PC-9 (cell line): ENCODE measurements at regions not wholly inside any gene's neighbourhood (a gene's known extent, or its start where the extent isn't known, plus 50 kb on each side); places are given as distances from the start of the nearest gene placed in this dataset.

Experiments used
- BruUV-seq: library from RNA; stranded (reverse); fragments of 400-500 nt; replicated peaks from 2 replicates; lab custom pipeline; 2021; lab: Mats Ljungman, UMichigan
- CTCF ChIA-PET: fragments of 300-600 bp; sonication (Branson Sonifier 250); formaldehyde crosslinking; loops from one replicate; lab custom pipeline; 2022; ENCODE audit warnings: antibody characterized with exemption; lab: Charles Lee
- POLR2A ChIA-PET: fragments of 300-600 bp; sonication (Branson Sonifier 250); formaldehyde crosslinking; loops from one replicate; lab custom pipeline; 2022; ENCODE audit warnings: antibody characterized with exemption; ENCODE audit not compliant: unreplicated experiment; lab: Charles Lee
- DNase-seq, 2 experiments: peaks; one replicate each; pipeline versions ENCODE4 v3.0.0 to v3.0.0-alpha.2; 2015 to 2022; ENCODE audit warnings: mixed read lengths in 1 of 2
- H2AFZ ChIP-seq: fragments of 200-600 bp; sonication (generic); 2 replicates; pipeline ENCODE4 v1.8.1; 2017; ENCODE audit warnings: antibody characterized with exemption
- H3F3A ChIP-seq: fragments of 200-600 bp; sonication (generic); 2 replicates; pipeline ENCODE4 v1.8.1; 2017; ENCODE audit warnings: antibody characterized with exemption, mild to moderate bottlenecking, low read depth; ENCODE audit not compliant: insufficient read depth
- H3K27ac ChIP-seq: fragments of 200-600 bp; sonication (generic); 2 replicates; pipeline ENCODE4 v1.6.1; 2016; ENCODE audit warnings: mixed run types
- H3K27me3 ChIP-seq: fragments of 200-600 bp; sonication (generic); 2 replicates; pipeline ENCODE4 v1.6.1; 2016; ENCODE audit warnings: low read depth, mixed run types; ENCODE audit not compliant: insufficient read depth
- H3K36me3 ChIP-seq: fragments of 200-600 bp; sonication (generic); 2 replicates; pipeline ENCODE4 v1.6.1; 2016; ENCODE audit warnings: low read depth, mixed run types
- H3K4me1 ChIP-seq: fragments of 200-600 bp; sonication (generic); replicated peaks from 2 replicates; pipeline ENCODE4 v1.6.1; 2016; ENCODE audit warnings: mixed run types; ENCODE audit not compliant: insufficient read depth
- H3K4me2 ChIP-seq: fragments of 200-600 bp; sonication (generic); 2 replicates; pipeline ENCODE4 v1.6.1; 2017; ENCODE audit warnings: mixed run types
- H3K4me3 ChIP-seq: fragments of 200-600 bp; sonication (generic); 2 replicates; pipeline ENCODE4 v1.6.1; 2016; ENCODE audit warnings: mixed run types
- H3K79me2 ChIP-seq: fragments of 200-600 bp; sonication (generic); 2 replicates; pipeline ENCODE4 v1.6.1; 2017; ENCODE audit warnings: low read depth, mixed run types
- H3K9me2 ChIP-seq: fragments of 200-600 bp; sonication (generic); 2 replicates; pipeline ENCODE4 v1.8.1; 2017; ENCODE audit warnings: mild to moderate bottlenecking; ENCODE audit not compliant: insufficient read depth
- H3K9me3 ChIP-seq: fragments of 200-600 bp; sonication (generic); 2 replicates; pipeline ENCODE4 v1.8.1; 2016; ENCODE audit warnings: low read depth; ENCODE audit not compliant: insufficient read depth
- H4K20me1 ChIP-seq: fragments of 200-600 bp; sonication (generic); 2 replicates; pipeline ENCODE4 v1.8.1; 2017; ENCODE audit not compliant: insufficient read depth
- EZH2 ChIP-seq: fragments of 200-600 bp; sonication (generic); IDR thresholded peaks from 2 replicates; pipeline ENCODE4 v1.8.0; 2017; ENCODE audit warnings: antibody characterized with exemption, low read depth
- intact Hi-C: fragments of 100-400 bp; cut with micrococcal nuclease; formaldehyde crosslinking; loops from one replicate; pipeline ENCODE4 v1.10.0; 2022; ENCODE audit not compliant: unreplicated experiment
- TF ChIP-seq, protein P1 (sequence below): fragments of 200-600 bp; sonication (generic); conservative IDR thresholded peaks from 2 replicates; pipeline ENCODE4 v1.6.1; 2017; ENCODE audit warnings: mixed run types, antibody characterized with exemption, mild to moderate bottlenecking, moderate library complexity

DNA sequence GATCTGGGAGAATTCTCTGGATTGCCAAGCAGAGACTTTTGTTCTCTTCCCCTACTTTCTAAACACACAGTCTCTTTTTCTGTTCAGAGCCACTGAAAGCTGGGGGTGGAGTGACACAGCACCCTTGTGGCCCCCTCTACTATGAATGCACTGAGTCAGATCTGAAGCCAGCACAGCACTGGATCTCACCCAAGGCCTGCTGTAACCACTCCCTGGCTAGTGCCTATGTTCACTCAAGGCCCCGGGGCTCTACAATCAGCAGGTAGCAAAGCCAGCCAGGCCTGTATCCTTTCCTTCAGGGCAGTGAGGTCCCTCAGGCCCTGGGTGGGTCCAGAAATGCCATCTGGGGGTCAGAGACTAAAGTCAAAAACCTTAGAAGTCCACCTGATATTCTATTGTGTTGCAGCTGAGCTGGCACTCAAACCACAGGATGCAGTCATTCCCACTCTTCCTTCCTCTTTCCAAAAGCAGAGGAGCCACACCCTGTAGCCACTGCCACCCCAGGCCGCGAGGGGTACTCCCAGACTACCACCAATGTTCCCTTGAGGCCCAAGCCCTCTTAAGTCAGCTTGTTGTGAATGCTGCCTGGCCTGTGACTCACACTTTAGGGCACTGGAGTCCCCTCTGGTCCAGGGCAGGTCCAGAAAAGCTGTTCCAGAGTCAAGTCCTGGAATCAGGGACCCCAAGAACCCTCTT lies 110.1 kb upstream of the RXFP2 start:
- Histone ChIP-seq H3K4me2 (no peak overlapping the region), H3K9me2 (no peaks in the 10 kb centered on the region), H3K4me3 (no peak overlapping the region), H2AFZ (no peak overlapping the region), H3K36me3 (no peaks in the 10 kb centered on the region), H3F3A (no peaks in the 10 kb centered on the region), H3K4me1 (no peaks in the 10 kb centered on the region), H3K79me2 (no peaks in the 10 kb centered on the region), H4K20me1 (no peaks in the 10 kb centered on the region), H3K27ac (no peak overlapping the region), H3K27me3 (no peaks in the 10 kb centered on the region), H3K9me3 (no peaks in the 10 kb centered on the region)
- ChIA-PET POLR2A (no interaction called here), CTCF (no interaction called here)
- DNase-seq: no peak
- TF ChIP-seq EZH2: no peak
- TF ChIP-seq, protein P1, sequence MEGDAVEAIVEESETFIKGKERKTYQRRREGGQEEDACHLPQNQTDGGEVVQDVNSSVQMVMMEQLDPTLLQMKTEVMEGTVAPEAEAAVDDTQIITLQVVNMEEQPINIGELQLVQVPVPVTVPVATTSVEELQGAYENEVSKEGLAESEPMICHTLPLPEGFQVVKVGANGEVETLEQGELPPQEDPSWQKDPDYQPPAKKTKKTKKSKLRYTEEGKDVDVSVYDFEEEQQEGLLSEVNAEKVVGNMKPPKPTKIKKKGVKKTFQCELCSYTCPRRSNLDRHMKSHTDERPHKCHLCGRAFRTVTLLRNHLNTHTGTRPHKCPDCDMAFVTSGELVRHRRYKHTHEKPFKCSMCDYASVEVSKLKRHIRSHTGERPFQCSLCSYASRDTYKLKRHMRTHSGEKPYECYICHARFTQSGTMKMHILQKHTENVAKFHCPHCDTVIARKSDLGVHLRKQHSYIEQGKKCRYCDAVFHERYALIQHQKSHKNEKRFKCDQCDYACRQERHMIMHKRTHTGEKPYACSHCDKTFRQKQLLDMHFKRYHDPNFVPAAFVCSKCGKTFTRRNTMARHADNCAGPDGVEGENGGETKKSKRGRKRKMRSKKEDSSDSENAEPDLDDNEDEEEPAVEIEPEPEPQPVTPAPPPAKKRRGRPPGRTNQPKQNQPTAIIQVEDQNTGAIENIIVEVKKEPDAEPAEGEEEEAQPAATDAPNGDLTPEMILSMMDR: no peak
- intact Hi-C loops: no loop called here
- no TSS peak for BruUV-seq

DNA sequence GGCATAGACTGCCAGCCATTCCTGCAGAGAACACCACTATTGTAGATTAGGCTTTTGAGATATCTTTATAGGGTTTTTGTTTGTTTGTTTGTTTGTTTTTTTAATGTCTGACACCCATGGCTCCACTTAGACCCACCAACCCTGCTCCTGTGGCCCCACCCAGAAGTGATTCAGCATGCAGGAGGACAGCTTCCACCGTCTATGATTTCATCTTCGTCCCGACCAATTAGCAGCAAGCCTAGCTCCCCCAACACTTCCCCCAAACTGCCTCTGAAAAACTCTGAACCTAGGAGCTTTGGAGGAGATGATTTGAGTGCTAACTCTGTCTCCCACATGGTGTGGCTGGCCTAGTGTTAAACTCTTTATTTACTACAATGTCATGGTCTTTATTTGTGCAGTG lies 108.3 kb upstream of the RXFP2 start:
- TF ChIP-seq, protein P1: no peak
- TF ChIP-seq EZH2: no peak
- Histone ChIP-seq H3K27ac (no peak overlapping the region), H4K20me1 (no peaks in the 10 kb centered on the region), H3F3A (no peaks in the 10 kb centered on the region), H3K79me2 (no peaks in the 10 kb centered on the region), H3K4me3 (no peak overlapping the region), H3K36me3 (no peaks in the 10 kb centered on the region), H3K27me3 (no peaks in the 10 kb centered on the region), H3K9me2 (no peaks in the 10 kb centered on the region), H3K9me3 (no peaks in the 10 kb centered on the region), H3K4me1 (no peaks in the 10 kb centered on the region), H3K4me2 (no peak overlapping the region), H2AFZ (no peak overlapping the region)
- no peak for DNase-seq
- intact Hi-C loops: no loop called here
- CTCF ChIA-PET: no interaction called here
- POLR2A ChIA-PET: no interaction called here
- BruUV-seq: no TSS peak

- Histone ChIP-seq H3K79me2 (no peaks in the 10 kb centered on the region), H4K20me1 (no peaks in the 10 kb centered on the region), H3K27me3 (no peaks in the 10 kb centered on the region), H2AFZ (no peak overlapping the region), H3K4me2 (no peak overlapping the region), H3K9me3 (no peaks in the 10 kb centered on the region), H3K4me1 (no peaks in the 10 kb centered on the region), H3K27ac (no peak overlapping the region), H3K4me3 (no peak overlapping the region), H3K36me3 (no peaks in the 10 kb centered on the region), H3K9me2 (no peaks in the 10 kb centered on the region), H3F3A (no peaks in the 10 kb centered on the region)
- intact Hi-C loops: no loop called here
- ChIA-PET CTCF (no interaction called here), POLR2A (no interaction called here)
- BruUV-seq: no TSS peak
- TF ChIP-seq, protein P1: no peak
- no peak for TF ChIP-seq EZH2
- no peak for DNase-seq
Observed at GRCh38 chr13:31631746-31632145, 107.6 kb upstream of the RXFP2 start.
